CD14-positive monocyte (primary cell): ENCODE measurements at regions not wholly inside any gene's neighbourhood (a gene's known extent, or its start where the extent isn't known, plus 50 kb on each side); places are given as distances from the start of the nearest gene placed in this dataset.

Source experiments
- DNase-seq, 3 donors: peaks; one replicate each; pipeline ENCODE4 v3.0.0-alpha.2; 2011 to 2022
- H2AFZ ChIP-seq: 2 replicates; pipeline ENCODE4 v1.6.0; 2012; ENCODE audit warnings: mild to moderate bottlenecking, low read depth, low read length, inconsistent platforms; ENCODE audit not compliant: insufficient read depth, poor library complexity, severe bottlenecking
- H3K27ac ChIP-seq, 2 donors: 1 replicate in 1 of 2; 2 replicates in 1 of 2; pipeline ENCODE4 v1.5.1; 2012 to 2013; ENCODE audit warnings: low read length in 2 of 2, control low read depth in 1 of 2, inconsistent platforms in 1 of 2, low read depth in 1 of 2, mild to moderate bottlenecking in 1 of 2
- H3K27me3 ChIP-seq, 2 donors: one replicate each; pipeline versions ENCODE4 v1.6.0 to v1.6.1; 2011 to 2013; ENCODE audit warnings: low read length in 2 of 2; ENCODE audit not compliant: control insufficient read depth in 2 of 2, insufficient read depth in 2 of 2
- H3K36me3 ChIP-seq, 2 donors: replicated peaks in 1 of 2; 1 replicate in 1 of 2; 2 replicates in 1 of 2; pipeline versions ENCODE4 v1.5.1 to v1.6.1; 2012 to 2013; ENCODE audit warnings: low read length in 2 of 2, control low read depth in 1 of 2, inconsistent platforms in 1 of 2, mild to moderate bottlenecking in 1 of 2; ENCODE audit not compliant: insufficient read depth in 2 of 2, control insufficient read depth in 1 of 2
- H3K4me1 ChIP-seq, 2 donors: 1 replicate in 1 of 2; 2 replicates in 1 of 2; pipeline versions ENCODE4 v1.5.1 to v1.6.1; 2012 to 2013; ENCODE audit warnings: low read length in 2 of 2, control low read depth in 1 of 2, inconsistent platforms in 1 of 2, mild to moderate bottlenecking in 1 of 2, moderate library complexity in 1 of 2; ENCODE audit not compliant: insufficient read depth in 2 of 2, control insufficient read depth in 1 of 2
- H3K4me2 ChIP-seq: replicated peaks from 2 replicates; pipeline ENCODE3; 2012; ENCODE audit warnings: low read length, moderate library complexity, mild to moderate bottlenecking; ENCODE audit not compliant: poor library complexity, severe bottlenecking; ENCODE audit errors: extremely low read depth
- H3K4me3 ChIP-seq, 3 experiments: fragments of 200-600 bp in 1 of 3; sonication (generic) in 1 of 3; replicated peaks in 1 of 3; 1 replicate in 2 of 3; 2 replicates in 1 of 3; pipeline ENCODE4 v1.5.1; 2011 to 2013; ENCODE audit warnings: low read length in 3 of 3, mild to moderate bottlenecking in 3 of 3, control low read depth in 2 of 3, low read depth in 2 of 3, inconsistent platforms in 1 of 3, moderate library complexity in 1 of 3
- H3K79me2 ChIP-seq: 2 replicates; pipeline ENCODE4 v1.6.0; 2012; ENCODE audit warnings: mild to moderate bottlenecking, control low read depth, inconsistent platforms, low read length, moderate library complexity; ENCODE audit not compliant: insufficient read depth
- H3K9ac ChIP-seq: 2 replicates; pipeline ENCODE4 v1.6.0; 2017; ENCODE audit warnings: low read length, mild to moderate bottlenecking; ENCODE audit not compliant: insufficient read depth, poor library complexity, severe bottlenecking
- H3K9me3 ChIP-seq, 2 donors: replicated peaks in 1 of 2; 1 replicate in 1 of 2; 2 replicates in 1 of 2; pipeline versions ENCODE4 v1.5.1 to v1.6.1; 2012 to 2013; ENCODE audit warnings: low read length in 2 of 2, control low read depth in 1 of 2; ENCODE audit not compliant: control insufficient read depth in 1 of 2, insufficient read depth in 1 of 2
- H4K20me1 ChIP-seq: 2 replicates; pipeline ENCODE4 v1.6.0; 2012; ENCODE audit warnings: mild to moderate bottlenecking, low read length, control low read depth, moderate library complexity; ENCODE audit not compliant: insufficient read depth
- H3K27ac Mint-ChIP-seq, 7 donors: one replicate each; pipeline ENCODE4 v1.8.0; 2020; ENCODE audit warnings: mild to moderate bottlenecking in 7 of 7, mixed read lengths in 7 of 7, moderate library complexity in 6 of 7, inconsistent platforms in 2 of 7
- H3K27me3 Mint-ChIP-seq, 3 donors: one replicate each; pipeline ENCODE4 v1.8.0; 2021 to 2022; ENCODE audit warnings: low read depth in 3 of 3, mild to moderate bottlenecking in 3 of 3, mixed read lengths in 3 of 3, moderate library complexity in 3 of 3, inconsistent platforms in 1 of 3
- H3K36me3 Mint-ChIP-seq, 2 donors: one replicate each; pipeline ENCODE4 v1.8.0; 2020; ENCODE audit warnings: mixed read lengths in 2 of 2, inconsistent platforms in 1 of 2, mild to moderate bottlenecking in 1 of 2
- H3K4me1 Mint-ChIP-seq: one replicate; pipeline ENCODE4 v1.8.0; 2020; ENCODE audit warnings: mild to moderate bottlenecking, mixed read lengths
- H3K4me3 Mint-ChIP-seq, 2 donors: one replicate each; pipeline ENCODE4 v1.8.0; 2020; ENCODE audit warnings: mild to moderate bottlenecking in 2 of 2, mixed read lengths in 2 of 2, moderate library complexity in 1 of 2
- H3K9me3 Mint-ChIP-seq, 7 donors: one replicate each; pipeline ENCODE4 v1.8.0; 2020 to 2022; ENCODE audit warnings: mixed read lengths in 7 of 7, mild to moderate bottlenecking in 6 of 7, moderate library complexity in 6 of 7, inconsistent platforms in 2 of 7
- WGBS: methylation state at CpG from one replicate; pipeline ENCODE4 v1.1.5; 2013; ENCODE audit warnings: missing lambda C conversion rate; ENCODE audit not compliant: insufficient coverage; 5-methylcytosine and 5-hydroxymethylcytosine counted together
- intact Hi-C, 2 donors: fragments of 100-400 bp; cut with micrococcal nuclease; formaldehyde crosslinking; loops; one replicate each; pipeline versions ENCODE4 v1.15.0 to v1.15.1; 2023
- TF ChIP-seq, protein P1 (sequence below): fragments of 200-600 bp; IDR thresholded peaks from one replicate; pipeline ENCODE4 v1.8.0; 2022; ENCODE audit warnings: antibody characterized with exemption, mild to moderate bottlenecking

DNA sequence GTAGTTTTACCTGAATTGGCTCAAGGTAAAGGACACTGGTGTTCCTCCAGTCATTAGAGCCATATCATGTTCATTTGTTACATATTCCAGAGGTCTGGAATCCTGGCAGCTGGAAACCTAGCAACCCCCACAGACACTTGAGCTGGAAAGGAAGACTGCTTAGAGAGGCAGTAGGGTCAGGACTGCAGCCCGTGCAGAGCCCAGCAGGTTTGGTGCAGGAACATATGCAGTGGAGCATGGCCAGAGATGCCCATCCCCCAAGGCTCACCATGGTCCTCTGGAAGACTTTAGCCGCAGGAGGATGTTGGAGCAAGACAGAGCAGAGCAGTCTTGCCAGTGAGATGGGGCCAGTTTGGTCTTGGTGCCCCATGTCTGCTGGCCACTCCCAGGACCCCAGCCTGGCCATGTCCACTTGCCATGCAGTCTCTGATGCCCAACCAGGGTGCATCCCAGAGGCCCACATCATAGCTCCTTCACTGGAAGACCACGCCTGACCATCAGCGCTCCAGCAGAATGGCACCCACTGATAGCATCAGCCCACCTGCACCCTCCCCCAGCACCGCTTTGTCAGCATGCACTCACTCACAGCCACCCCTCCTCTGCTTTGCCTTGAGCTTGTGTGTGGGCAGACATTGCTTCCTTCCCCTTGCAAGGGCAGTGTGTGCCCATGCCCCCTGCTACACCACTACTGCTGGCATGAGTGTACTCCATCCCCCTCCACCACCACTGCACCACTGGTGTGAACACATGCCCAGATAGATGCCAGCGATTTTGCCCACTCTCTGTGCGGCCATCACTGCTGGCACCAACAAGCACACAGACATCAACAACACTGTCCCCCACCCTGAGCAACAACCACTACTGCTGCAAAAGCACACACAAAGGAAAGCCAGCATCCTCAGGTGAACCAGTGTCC lies 190.3 kb upstream of the SPOCK3 start:
- H3K9me3 ChIP-seq = peaks cover 16 to 19% of the 10 kb centered on the region in 2 donors
- H3K79me2 ChIP-seq = no peaks in the 10 kb centered on the region
- no peaks in the 10 kb centered on the region for H3K4me1 ChIP-seq
- Mint-ChIP-seq H3K4me1 (no peaks in the 10 kb centered on the region), H3K36me3 (no peaks in the 10 kb centered on the region), H3K27me3 (peaks cover 0 to under 1% (median 0%) of the 10 kb centered on the region in 3 donors), H3K27ac (no peak overlapping the region), H3K4me3 (no peak overlapping the region), H3K9me3 (peaks cover 0 to 21% (median 10%) of the 10 kb centered on the region in 7 donors)
- TF ChIP-seq, protein P1, sequence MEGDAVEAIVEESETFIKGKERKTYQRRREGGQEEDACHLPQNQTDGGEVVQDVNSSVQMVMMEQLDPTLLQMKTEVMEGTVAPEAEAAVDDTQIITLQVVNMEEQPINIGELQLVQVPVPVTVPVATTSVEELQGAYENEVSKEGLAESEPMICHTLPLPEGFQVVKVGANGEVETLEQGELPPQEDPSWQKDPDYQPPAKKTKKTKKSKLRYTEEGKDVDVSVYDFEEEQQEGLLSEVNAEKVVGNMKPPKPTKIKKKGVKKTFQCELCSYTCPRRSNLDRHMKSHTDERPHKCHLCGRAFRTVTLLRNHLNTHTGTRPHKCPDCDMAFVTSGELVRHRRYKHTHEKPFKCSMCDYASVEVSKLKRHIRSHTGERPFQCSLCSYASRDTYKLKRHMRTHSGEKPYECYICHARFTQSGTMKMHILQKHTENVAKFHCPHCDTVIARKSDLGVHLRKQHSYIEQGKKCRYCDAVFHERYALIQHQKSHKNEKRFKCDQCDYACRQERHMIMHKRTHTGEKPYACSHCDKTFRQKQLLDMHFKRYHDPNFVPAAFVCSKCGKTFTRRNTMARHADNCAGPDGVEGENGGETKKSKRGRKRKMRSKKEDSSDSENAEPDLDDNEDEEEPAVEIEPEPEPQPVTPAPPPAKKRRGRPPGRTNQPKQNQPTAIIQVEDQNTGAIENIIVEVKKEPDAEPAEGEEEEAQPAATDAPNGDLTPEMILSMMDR = no peak
- WGBS = 97% methylated on average over 7 of the region's 7 CpGs
- DNase-seq = no peak
- intact Hi-C loops = no loop called here
- H4K20me1 ChIP-seq = no peaks in the 10 kb centered on the region
- no peaks in the 10 kb centered on the region for H3K27me3 ChIP-seq
- no peak overlapping the region for H3K9ac ChIP-seq
- no peak overlapping the region for H2AFZ ChIP-seq
- H3K27ac ChIP-seq = no peak overlapping the region
- H3K4me3 ChIP-seq = no peak overlapping the region
- no peak overlapping the region for H3K4me2 ChIP-seq
- no peaks in the 10 kb centered on the region for H3K36me3 ChIP-seq

DNA sequence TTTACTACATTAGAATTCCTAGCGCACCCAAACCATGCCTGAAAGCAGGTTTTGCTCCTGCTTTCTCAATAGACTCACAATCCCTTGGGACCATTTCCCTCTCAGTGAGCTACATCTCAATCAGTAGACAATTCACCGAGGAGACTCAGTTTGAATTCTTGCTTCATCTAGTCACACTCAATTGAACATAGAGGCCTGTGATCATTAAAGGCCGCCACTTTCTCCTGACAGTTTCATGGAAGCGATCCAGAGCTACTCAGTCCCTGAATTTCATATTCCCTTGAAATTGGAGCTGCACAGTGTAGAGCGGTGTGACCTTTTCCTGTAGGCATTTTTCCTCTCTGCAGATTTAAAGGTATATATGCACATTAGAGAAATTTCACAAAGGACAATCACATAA lies 193.9 kb upstream of the SPOCK3 start:
- 92% methylated on average over 3 of the region's 5 CpGs for WGBS
- TF ChIP-seq, protein P1 = no peak

More for the DNA sequence above, 193.9 kb upstream of the SPOCK3 start:
- Mint-ChIP-seq H3K27ac (no peak overlapping the region), H3K36me3 (no peaks in the 10 kb centered on the region), H3K27me3 (no peaks in the 10 kb centered on the region), H3K9me3 (peaks cover 0 to 23% (median 10%) of the 10 kb centered on the region in 7 donors), H3K4me3 (no peak overlapping the region), H3K4me1 (no peaks in the 10 kb centered on the region)
- Histone ChIP-seq H3K79me2 (no peaks in the 10 kb centered on the region), H4K20me1 (no peaks in the 10 kb centered on the region), H3K4me1 (no peaks in the 10 kb centered on the region), H3K4me2 (no peak overlapping the region), H3K27ac (no peak overlapping the region), H2AFZ (no peak overlapping the region), H3K4me3 (no peak overlapping the region), H3K36me3 (no peaks in the 10 kb centered on the region), H3K27me3 (no peaks in the 10 kb centered on the region), H3K9ac (no peak overlapping the region), H3K9me3 (peaks cover 16 to 19% of the 10 kb centered on the region in 2 donors)
- DNase-seq = no peak
- intact Hi-C loops = no loop called here
